HCT116 (cell line): ENCODE measurements at regions not wholly inside any gene's neighbourhood (a gene's known extent, or its start where the extent isn't known, plus 50 kb on each side); places are given as distances from the start of the nearest gene placed in this dataset.
"Not testable (repeated sequence)": the region's sequence is repeated elsewhere in the genome, so short reads cannot be mapped to it uniquely, and the experiment has no call there.

ENCODE experiments used
- ATAC-seq: fragments of 200-7000 bp; cut with Tn5 transposase; 2 replicates; pipeline ENCODE4 v1.9.1; 2020; ENCODE audit warnings: mild to moderate bottlenecking, moderate library complexity
- BruUV-seq: library from RNA; stranded (reverse); fragments of 400-500 nt; replicated peaks from 2 replicates; lab custom pipeline; 2021; lab: Mats Ljungman, UMichigan
- CTCF ChIA-PET: fragments of 300-600 bp; sonication (Branson Sonifier 250); formaldehyde crosslinking; loops from one replicate; lab custom pipeline; 2021; ENCODE audit warnings: antibody characterized with exemption; lab: Charles Lee
- POLR2A ChIA-PET: fragments of 300-600, 350-600 bp; sonication (Branson Sonifier 250); formaldehyde crosslinking; loops from one replicate; lab custom pipeline; 2021; ENCODE audit warnings: antibody characterized with exemption; lab: Charles Lee
- RAD21 ChIA-PET, 2 experiments: fragments of 300-600 bp; sonication (Branson Sonifier 250); formaldehyde crosslinking; loops; one replicate each; lab custom pipeline; 2023; ENCODE audit warnings: low total read pairs in 2 of 2; ENCODE audit not compliant: uncharacterized antibody in 2 of 2, unreplicated experiment in 2 of 2, low non-redundant PET in 1 of 2; lab: Charles Lee
- DNase-seq: peaks from one replicate; pipeline ENCODE4 v3.0.0-alpha.2; 2010; ENCODE audit warnings: low read depth, low spot score
- H2AFZ ChIP-seq: fragments of 200-600 bp; shearing (Covaris generic), sonication (generic); 2 replicates; pipeline ENCODE4 v1.6.1; 2017; ENCODE audit warnings: low read depth, mixed run types, mixed read lengths, antibody characterized with exemption, low read length; ENCODE audit not compliant: poor library complexity, severe bottlenecking
- H3K27ac ChIP-seq: 2 replicates; pipeline ENCODE4 v1.5.1; 2012; ENCODE audit warnings: low read depth, low read length
- H3K27me3 ChIP-seq: fragments of 200-600 bp; sonication (generic); 2 replicates; pipeline ENCODE4 v1.6.1; 2016; ENCODE audit warnings: mixed run types, low read length, mixed read lengths; ENCODE audit not compliant: insufficient read depth
- H3K36me3 ChIP-seq, 2 experiments: fragments of 200-500 bp in 1 of 2; fragments of 200-600 bp in 1 of 2; sonication (Bioruptor generic) in 1 of 2; sonication (generic) in 1 of 2; 2 replicates each; pipeline versions ENCODE4 v1.5.1 to v1.6.1; 2014 to 2016; ENCODE audit warnings: low read length in 2 of 2, inconsistent platforms in 1 of 2, mixed read lengths in 1 of 2, mixed run types in 1 of 2; ENCODE audit not compliant: insufficient read depth in 2 of 2, control insufficient read depth in 1 of 2
- H3K4me1 ChIP-seq, 2 experiments: fragments of 200-600 bp in 1 of 2; sonication (generic) in 1 of 2; 2 replicates each; pipeline versions ENCODE4 v1.5.1 to v1.6.1; 2012 to 2017; ENCODE audit warnings: low read length in 2 of 2, inconsistent platforms in 1 of 2, mild to moderate bottlenecking in 1 of 2, mixed read lengths in 1 of 2, mixed run types in 1 of 2, moderate library complexity in 1 of 2; ENCODE audit not compliant: insufficient read depth in 2 of 2, control insufficient read depth in 1 of 2
- H3K4me2 ChIP-seq: fragments of 200-600 bp; sonication (generic); 2 replicates; pipeline ENCODE4 v1.6.1; 2017; ENCODE audit warnings: mixed run types, low read length, mixed read lengths
- H3K4me3 ChIP-seq, 2 experiments: fragments of 200-600 bp in 1 of 2; sonication (generic) in 1 of 2; replicated peaks in 1 of 2; 2 replicates each; pipeline ENCODE4 v1.5.1; 2011 to 2016; ENCODE audit warnings: low read length in 2 of 2, control low read depth in 1 of 2, low read depth in 1 of 2, mild to moderate bottlenecking in 1 of 2, mixed read lengths in 1 of 2, mixed run types in 1 of 2
- H3K79me2 ChIP-seq: fragments of 200-600 bp; sonication (generic); 2 replicates; pipeline ENCODE4 v1.6.1; 2017; ENCODE audit warnings: mild to moderate bottlenecking, mixed run types, low read length, moderate library complexity, mixed read lengths; ENCODE audit not compliant: insufficient read depth
- H3K9ac ChIP-seq: fragments of 200-600 bp; sonication (generic); 2 replicates; pipeline ENCODE4 v1.6.1; 2016; ENCODE audit warnings: low read length, mixed read lengths
- H3K9me2 ChIP-seq: fragments of 200-600 bp; sonication (generic), shearing (Covaris generic); 2 replicates; pipeline ENCODE4 v1.6.1; 2017; ENCODE audit warnings: mixed run types, mild to moderate bottlenecking, moderate library complexity; ENCODE audit not compliant: insufficient read depth
- H3K9me3 ChIP-seq, 2 experiments: fragments of 200-500 bp in 1 of 2; fragments of 200-600 bp in 1 of 2; sonication (Bioruptor generic) in 1 of 2; sonication (generic) in 1 of 2; 2 replicates each; pipeline ENCODE4 v1.6.1; 2014 to 2017; ENCODE audit warnings: low read length in 2 of 2, mixed read lengths in 2 of 2, inconsistent platforms in 1 of 2, low read depth in 1 of 2, mild to moderate bottlenecking in 1 of 2, mixed run types in 1 of 2, moderate library complexity in 1 of 2; ENCODE audit not compliant: control insufficient read depth in 1 of 2, insufficient read depth in 1 of 2
- H4K20me1 ChIP-seq: fragments of 200-600 bp; sonication (generic), shearing (Covaris generic); 2 replicates; pipeline ENCODE4 v1.6.1; 2017; ENCODE audit warnings: mixed run types, mild to moderate bottlenecking, moderate library complexity; ENCODE audit not compliant: insufficient read depth
- CBX3 ChIP-seq: IDR thresholded peaks from 2 replicates; pipeline ENCODE4 v1.6.1; 2012; ENCODE audit warnings: low read depth
- EGR1 ChIP-seq: IDR thresholded peaks from 2 replicates; pipeline ENCODE4 v1.6.1; 2012; ENCODE audit warnings: low read depth
- POLR2A ChIP-seq: IDR thresholded peaks from 2 replicates; pipeline ENCODE4 v1.7.0; 2011; ENCODE audit warnings: borderline replicate concordance; ENCODE audit not compliant: insufficient read depth, insufficient read length; ENCODE audit errors: extremely low read depth
- ZFX ChIP-seq: fragments of 450-650 bp; IDR thresholded peaks from 2 replicates; pipeline ENCODE4 v1.6.1; 2017
- intact Hi-C: fragments of 100-400 bp; cut with micrococcal nuclease; formaldehyde crosslinking; loops from 2 replicates; pipeline ENCODE4 v1.10.0; 2022
- TF ChIP-seq, protein P1 (sequence below), 3 experiments: fragments of 200-600 bp in 1 of 3; sonication (generic) in 1 of 3; IDR thresholded peaks in 2 of 3; conservative IDR thresholded peaks in 1 of 3; 2 replicates each; pipeline ENCODE4 v1.5.1; 2012 to 2017; ENCODE audit warnings: low read depth in 2 of 3, low read length in 2 of 3, antibody characterized with exemption in 1 of 3, borderline replicate concordance in 1 of 3, control low read depth in 1 of 3, mild to moderate bottlenecking in 1 of 3, mixed read lengths in 1 of 3, mixed run types in 1 of 3, moderate library complexity in 1 of 3; ENCODE audit not compliant: insufficient read depth in 1 of 3

DNA sequence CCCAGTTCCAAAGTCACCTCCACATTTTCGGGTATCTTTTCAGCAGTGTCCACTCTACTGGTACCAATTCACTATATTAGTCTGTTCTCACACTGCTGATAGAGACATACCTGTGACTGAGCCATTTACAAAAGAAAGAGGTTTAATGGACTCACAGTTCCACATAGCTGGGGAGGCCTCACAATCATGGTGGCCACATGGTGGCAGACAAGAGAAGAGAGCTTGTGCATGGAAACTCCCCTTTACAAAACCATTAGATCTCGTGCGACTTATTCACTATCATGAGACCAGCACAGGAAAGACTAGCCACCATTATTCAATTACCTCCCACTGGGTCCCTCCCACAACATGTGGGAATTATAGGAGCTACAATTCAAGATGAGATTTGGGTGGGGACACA, 335.7 kb upstream of the SLC7A11 start:
- H3K9ac ChIP-seq, H3K4me1 ChIP-seq, POLR2A ChIA-PET, H3K79me2 ChIP-seq, BruUV-seq, H3K27me3 ChIP-seq, H3K4me2 ChIP-seq, H3K27ac ChIP-seq, H3K4me3 ChIP-seq, DNase-seq, H4K20me1 ChIP-seq, H3K36me3 ChIP-seq, H3K9me2 ChIP-seq, H3K9me3 ChIP-seq, H2AFZ ChIP-seq: not testable (repeated sequence)
- TF ChIP-seq, protein P1, sequence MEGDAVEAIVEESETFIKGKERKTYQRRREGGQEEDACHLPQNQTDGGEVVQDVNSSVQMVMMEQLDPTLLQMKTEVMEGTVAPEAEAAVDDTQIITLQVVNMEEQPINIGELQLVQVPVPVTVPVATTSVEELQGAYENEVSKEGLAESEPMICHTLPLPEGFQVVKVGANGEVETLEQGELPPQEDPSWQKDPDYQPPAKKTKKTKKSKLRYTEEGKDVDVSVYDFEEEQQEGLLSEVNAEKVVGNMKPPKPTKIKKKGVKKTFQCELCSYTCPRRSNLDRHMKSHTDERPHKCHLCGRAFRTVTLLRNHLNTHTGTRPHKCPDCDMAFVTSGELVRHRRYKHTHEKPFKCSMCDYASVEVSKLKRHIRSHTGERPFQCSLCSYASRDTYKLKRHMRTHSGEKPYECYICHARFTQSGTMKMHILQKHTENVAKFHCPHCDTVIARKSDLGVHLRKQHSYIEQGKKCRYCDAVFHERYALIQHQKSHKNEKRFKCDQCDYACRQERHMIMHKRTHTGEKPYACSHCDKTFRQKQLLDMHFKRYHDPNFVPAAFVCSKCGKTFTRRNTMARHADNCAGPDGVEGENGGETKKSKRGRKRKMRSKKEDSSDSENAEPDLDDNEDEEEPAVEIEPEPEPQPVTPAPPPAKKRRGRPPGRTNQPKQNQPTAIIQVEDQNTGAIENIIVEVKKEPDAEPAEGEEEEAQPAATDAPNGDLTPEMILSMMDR (IDR thresholded peaks at IDR 0.05 in 2 of 3, conservative IDR thresholded peaks at IDR 0.05 in 1 of 3; ENCODE audit: borderline replicate concordance in 1 of 3, insufficient read depth in 1 of 3, low read depth in 2 of 3, low read length in 2 of 3): peak in 2 of 3 experiments; percentile 17 to 22; a peak in 2 of 6 replicates
- intact Hi-C loops: loop anchor here (5.0 to 10.0 kb wide), 5 partner anchors 104 to 483 kb away; no protein-coding TSS in a partner anchor
- ChIA-PET CTCF (interaction anchor here (1.3 to 3.7 kb wide), 9 partner anchors 9 to 844 kb away, joined by 3 to 29 read pairs (median 12); no protein-coding TSS in a partner anchor), RAD21 (interaction anchor here in 1 of 2 experiments (1.0 kb wide), 1 partner anchor 103 kb away, joined by 3 read pairs; no protein-coding TSS in a partner anchor)
- ATAC-seq: peak; percentile 69

DNA sequence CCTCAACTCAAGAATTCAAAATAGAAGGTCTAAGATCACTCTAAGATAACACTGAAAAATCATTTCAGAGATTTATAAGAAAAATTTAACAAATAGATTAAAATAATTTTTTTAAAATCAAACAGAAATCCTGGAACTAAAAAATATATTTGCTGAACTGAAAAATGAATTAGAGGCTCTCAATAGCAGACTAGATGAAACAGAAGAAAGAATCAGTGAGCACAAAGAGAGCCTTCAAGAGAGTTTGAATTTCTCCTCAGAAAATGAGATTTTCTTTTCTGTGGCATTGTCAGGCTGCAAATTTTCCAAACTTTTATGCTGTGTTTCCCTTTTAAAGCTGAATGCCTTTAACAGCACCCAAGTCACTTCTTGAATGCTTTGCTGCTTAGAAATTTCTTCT, 335.0 kb upstream of the SLC7A11 start:
- no peak for DNase-seq
- TF ChIP-seq ZFX: no peak
- no peak for TF ChIP-seq POLR2A
- TF ChIP-seq, protein P1 (IDR thresholded peaks at IDR 0.05 in 2 of 3, conservative IDR thresholded peaks at IDR 0.05 in 1 of 3; ENCODE audit: borderline replicate concordance in 1 of 3, insufficient read depth in 1 of 3, low read depth in 2 of 3, low read length in 2 of 3): no peak
- no peak for TF ChIP-seq EGR1
- TF ChIP-seq CBX3: no peak
- no peak overlapping the region for H3K4me3 ChIP-seq
- no peaks in the 10 kb centered on the region for H3K9me2 ChIP-seq
- H3K4me2 ChIP-seq: no peak overlapping the region
- intact Hi-C loops: loop anchor here (5.0 to 10.0 kb wide), 5 partner anchors 105 to 482 kb away; no protein-coding TSS in a partner anchor
- no peak overlapping the region for H2AFZ ChIP-seq
- BruUV-seq: no TSS peak
- ChIA-PET CTCF (interaction anchor here (1.0 to 3.7 kb wide), 11 partner anchors 9 to 844 kb away, joined by 3 to 29 read pairs (median 5); no protein-coding TSS in a partner anchor), POLR2A (no interaction called here), RAD21 (interaction anchor here in 1 of 2 experiments (0.6 kb wide), 1 partner anchor 486 kb away, joined by 3 read pairs; no protein-coding TSS in a partner anchor)
- no peaks in the 10 kb centered on the region for H3K27me3 ChIP-seq
- H3K9ac ChIP-seq: no peak overlapping the region
- ATAC-seq: no peak
- H3K9me3 ChIP-seq: no peaks in the 10 kb centered on the region
- H3K4me1 ChIP-seq: no peaks in the 10 kb centered on the region
- H3K79me2 ChIP-seq: no peaks in the 10 kb centered on the region
- H3K27ac ChIP-seq: no peak overlapping the region
- H4K20me1 ChIP-seq: no peaks in the 10 kb centered on the region
- no peaks in the 10 kb centered on the region for H3K36me3 ChIP-seq
